HCT116 (cell line): ENCODE measurements at regions not wholly inside any gene's neighbourhood (a gene's known extent, or its start where the extent isn't known, plus 50 kb on each side); places are given as distances from the start of the nearest gene placed in this dataset.

Source experiments
- ATAC-seq: fragments of 200-7000 bp; cut with Tn5 transposase; 2 replicates; pipeline ENCODE4 v1.9.1; 2020; ENCODE audit warnings: mild to moderate bottlenecking, moderate library complexity
- BruUV-seq: library from RNA; stranded (reverse); fragments of 400-500 nt; replicated peaks from 2 replicates; lab custom pipeline; 2021; lab: Mats Ljungman, UMichigan
- CTCF ChIA-PET: fragments of 300-600 bp; sonication (Branson Sonifier 250); formaldehyde crosslinking; loops from one replicate; lab custom pipeline; 2021; ENCODE audit warnings: antibody characterized with exemption; lab: Charles Lee
- POLR2A ChIA-PET: fragments of 300-600, 350-600 bp; sonication (Branson Sonifier 250); formaldehyde crosslinking; loops from one replicate; lab custom pipeline; 2021; ENCODE audit warnings: antibody characterized with exemption; lab: Charles Lee
- RAD21 ChIA-PET, 2 experiments: fragments of 300-600 bp; sonication (Branson Sonifier 250); formaldehyde crosslinking; loops; one replicate each; lab custom pipeline; 2023; ENCODE audit warnings: low total read pairs in 2 of 2; ENCODE audit not compliant: uncharacterized antibody in 2 of 2, unreplicated experiment in 2 of 2, low non-redundant PET in 1 of 2; lab: Charles Lee
- DNase-seq: peaks from one replicate; pipeline ENCODE4 v3.0.0-alpha.2; 2010; ENCODE audit warnings: low read depth, low spot score
- H2AFZ ChIP-seq: fragments of 200-600 bp; shearing (Covaris generic), sonication (generic); 2 replicates; pipeline ENCODE4 v1.6.1; 2017; ENCODE audit warnings: low read depth, mixed run types, mixed read lengths, antibody characterized with exemption, low read length; ENCODE audit not compliant: poor library complexity, severe bottlenecking
- H3K27ac ChIP-seq: 2 replicates; pipeline ENCODE4 v1.5.1; 2012; ENCODE audit warnings: low read depth, low read length
- H3K27me3 ChIP-seq: fragments of 200-600 bp; sonication (generic); 2 replicates; pipeline ENCODE4 v1.6.1; 2016; ENCODE audit warnings: mixed run types, low read length, mixed read lengths; ENCODE audit not compliant: insufficient read depth
- H3K36me3 ChIP-seq, 2 experiments: fragments of 200-500 bp in 1 of 2; fragments of 200-600 bp in 1 of 2; sonication (Bioruptor generic) in 1 of 2; sonication (generic) in 1 of 2; 2 replicates each; pipeline versions ENCODE4 v1.5.1 to v1.6.1; 2014 to 2016; ENCODE audit warnings: low read length in 2 of 2, inconsistent platforms in 1 of 2, mixed read lengths in 1 of 2, mixed run types in 1 of 2; ENCODE audit not compliant: insufficient read depth in 2 of 2, control insufficient read depth in 1 of 2
- H3K4me1 ChIP-seq, 2 experiments: fragments of 200-600 bp in 1 of 2; sonication (generic) in 1 of 2; 2 replicates each; pipeline versions ENCODE4 v1.5.1 to v1.6.1; 2012 to 2017; ENCODE audit warnings: low read length in 2 of 2, inconsistent platforms in 1 of 2, mild to moderate bottlenecking in 1 of 2, mixed read lengths in 1 of 2, mixed run types in 1 of 2, moderate library complexity in 1 of 2; ENCODE audit not compliant: insufficient read depth in 2 of 2, control insufficient read depth in 1 of 2
- H3K4me2 ChIP-seq: fragments of 200-600 bp; sonication (generic); 2 replicates; pipeline ENCODE4 v1.6.1; 2017; ENCODE audit warnings: mixed run types, low read length, mixed read lengths
- H3K4me3 ChIP-seq, 2 experiments: fragments of 200-600 bp in 1 of 2; sonication (generic) in 1 of 2; replicated peaks in 1 of 2; 2 replicates each; pipeline ENCODE4 v1.5.1; 2011 to 2016; ENCODE audit warnings: low read length in 2 of 2, control low read depth in 1 of 2, low read depth in 1 of 2, mild to moderate bottlenecking in 1 of 2, mixed read lengths in 1 of 2, mixed run types in 1 of 2
- H3K79me2 ChIP-seq: fragments of 200-600 bp; sonication (generic); 2 replicates; pipeline ENCODE4 v1.6.1; 2017; ENCODE audit warnings: mild to moderate bottlenecking, mixed run types, low read length, moderate library complexity, mixed read lengths; ENCODE audit not compliant: insufficient read depth
- H3K9ac ChIP-seq: fragments of 200-600 bp; sonication (generic); 2 replicates; pipeline ENCODE4 v1.6.1; 2016; ENCODE audit warnings: low read length, mixed read lengths
- H3K9me2 ChIP-seq: fragments of 200-600 bp; sonication (generic), shearing (Covaris generic); 2 replicates; pipeline ENCODE4 v1.6.1; 2017; ENCODE audit warnings: mixed run types, mild to moderate bottlenecking, moderate library complexity; ENCODE audit not compliant: insufficient read depth
- H3K9me3 ChIP-seq, 2 experiments: fragments of 200-500 bp in 1 of 2; fragments of 200-600 bp in 1 of 2; sonication (Bioruptor generic) in 1 of 2; sonication (generic) in 1 of 2; 2 replicates each; pipeline ENCODE4 v1.6.1; 2014 to 2017; ENCODE audit warnings: low read length in 2 of 2, mixed read lengths in 2 of 2, inconsistent platforms in 1 of 2, low read depth in 1 of 2, mild to moderate bottlenecking in 1 of 2, mixed run types in 1 of 2, moderate library complexity in 1 of 2; ENCODE audit not compliant: control insufficient read depth in 1 of 2, insufficient read depth in 1 of 2
- H4K20me1 ChIP-seq: fragments of 200-600 bp; sonication (generic), shearing (Covaris generic); 2 replicates; pipeline ENCODE4 v1.6.1; 2017; ENCODE audit warnings: mixed run types, mild to moderate bottlenecking, moderate library complexity; ENCODE audit not compliant: insufficient read depth
- CBX3 ChIP-seq: IDR thresholded peaks from 2 replicates; pipeline ENCODE4 v1.6.1; 2012; ENCODE audit warnings: low read depth
- CEBPB ChIP-seq: IDR thresholded peaks from 2 replicates; pipeline ENCODE4 v1.6.1; 2012; ENCODE audit warnings: low read depth
- ELF1 ChIP-seq: IDR thresholded peaks from 2 replicates; pipeline ENCODE4 v1.6.1; 2012; ENCODE audit warnings: low read depth, borderline replicate concordance
- EZH2 ChIP-seq: fragments of 200-600 bp; sonication (generic); IDR thresholded peaks from 2 replicates; pipeline ENCODE4 v1.6.1; 2017; ENCODE audit warnings: antibody characterized with exemption, mixed run types
- JUND ChIP-seq: IDR thresholded peaks from 2 replicates; pipeline ENCODE4 v1.6.1; 2012
- POLR2AphosphoS5 ChIP-seq: IDR thresholded peaks from 2 replicates; pipeline ENCODE4 v1.6.1; 2011; ENCODE audit warnings: mild to moderate bottlenecking, low read depth, low read length, moderate library complexity
- SIN3A ChIP-seq: IDR thresholded peaks from 2 replicates; pipeline ENCODE4 v1.6.1; 2012; ENCODE audit warnings: low read depth
- YY1 ChIP-seq: IDR thresholded peaks from 2 replicates; pipeline ENCODE4 v1.6.1; 2011; ENCODE audit warnings: low read length, low read depth, moderate library complexity, mild to moderate bottlenecking; ENCODE audit not compliant: insufficient replicate concordance; ENCODE audit errors: extremely low read depth
- ZFX ChIP-seq: fragments of 450-650 bp; IDR thresholded peaks from 2 replicates; pipeline ENCODE4 v1.6.1; 2017
- ZNF274 ChIP-seq: fragments of 200-500 bp; sonication (Bioruptor generic); IDR thresholded peaks from 2 replicates; pipeline ENCODE4 v1.6.1; 2014; ENCODE audit warnings: mild to moderate bottlenecking, low read depth, low read length, inconsistent platforms
- intact Hi-C: fragments of 100-400 bp; cut with micrococcal nuclease; formaldehyde crosslinking; loops from 2 replicates; pipeline ENCODE4 v1.10.0; 2022

GRCh38 chr6:3997177-3997770 lies 81.7 kb downstream of the FAM217A start:
- no peak overlapping the region for H3K4me3 ChIP-seq
- POLR2A ChIA-PET, result interaction anchor here (1.3 to 1.7 kb wide), 2 partner anchors 11 to 24 kb away, joined by 3 to 5 read pairs; a partner anchor contains a TSS
- BruUV-seq, result no TSS peak
- no peak overlapping the region for H3K4me2 ChIP-seq
- no peak overlapping the region for H3K9ac ChIP-seq
- ATAC-seq, result no peak
- H3K9me2 ChIP-seq, result no peaks in the 10 kb centered on the region
- RAD21 ChIA-PET, result no interaction called here
- H3K79me2 ChIP-seq, result no peaks in the 10 kb centered on the region
- no peak overlapping the region for H2AFZ ChIP-seq
- intact Hi-C loops, result no loop called here
- TF ChIP-seq EZH2 (no peak), YY1 (no peak), ZNF274 (no peak), CBX3 (no peak), JUND (no peak), POLR2AphosphoS5 (no peak), CEBPB (no peak), SIN3A (no peak)
- TF ChIP-seq, all 23 proteins: peak for 0
- no peak overlapping the region for H3K27ac ChIP-seq
- H3K4me1 ChIP-seq, result no peaks in the 10 kb centered on the region; a peak in 1 of 4 replicates
- no peaks in the 10 kb centered on the region for H3K9me3 ChIP-seq
- CTCF ChIA-PET, result interaction anchor here (1.6 to 4.3 kb wide), 3 partner anchors 9 to 18 kb away, joined by 8 to 18 read pairs (median 9); no protein-coding TSS in a partner anchor
- H3K27me3 ChIP-seq, result no peaks in the 10 kb centered on the region
- no peaks in the 10 kb centered on the region for H4K20me1 ChIP-seq
- no peaks in the 10 kb centered on the region for H3K36me3 ChIP-seq
- no peak for DNase-seq

- Histone ChIP-seq H3K4me3 (no peak overlapping the region), H4K20me1 (no peaks in the 10 kb centered on the region), H3K9me3 (no peaks in the 10 kb centered on the region), H3K36me3 (no peaks in the 10 kb centered on the region)
- DNase-seq, result no peak
- intact Hi-C loops, result no loop called here
- ChIA-PET POLR2A (no interaction called here), CTCF (no interaction called here)
- no peak for ATAC-seq
- TF ChIP-seq ZFX, result no peak
- TF ChIP-seq ELF1, result no peak
- TF ChIP-seq POLR2AphosphoS5, result no peak
- TF ChIP-seq, all 23 proteins: peak for 0
- RAD21 ChIA-PET, result no interaction called here
- no peaks in the 10 kb centered on the region for H3K27me3 ChIP-seq
- BruUV-seq, result no TSS peak
- no peaks in the 10 kb centered on the region; a peak in 1 of 4 replicates for H3K4me1 ChIP-seq
- H3K79me2 ChIP-seq, result no peaks in the 10 kb centered on the region
- H3K27ac ChIP-seq, result no peak overlapping the region
- H3K9me2 ChIP-seq, result no peaks in the 10 kb centered on the region
- H3K9ac ChIP-seq, result no peak overlapping the region
- no peak overlapping the region for H2AFZ ChIP-seq
- no peak overlapping the region for H3K4me2 ChIP-seq
Observed at GRCh38 chr6:3999800-4000661, 78.9 kb downstream of the FAM217A start.
